Loucy (cell line): ENCODE measurements at regions not wholly inside any gene's neighbourhood (a gene's known extent, or its start where the extent isn't known, plus 50 kb on each side); places are given as distances from the start of the nearest gene placed in this dataset.

ENCODE experiments used
- H2AFZ ChIP-seq: fragments of 200-600 bp; sonication (generic); 2 replicates; pipeline ENCODE4 v1.6.0; 2016; ENCODE audit warnings: antibody characterized with exemption, mild to moderate bottlenecking, low read length, moderate library complexity
- H3F3A ChIP-seq: fragments of 200-600 bp; 2 replicates; pipeline ENCODE4 v1.6.0; 2016; ENCODE audit warnings: antibody characterized with exemption, low read depth, mild to moderate bottlenecking
- H3K27me3 ChIP-seq: fragments of 200-600 bp; sonication (generic); 2 replicates; pipeline ENCODE4 v1.6.1; 2014; ENCODE audit warnings: low read length, mild to moderate bottlenecking; ENCODE audit not compliant: insufficient read depth, poor library complexity, severe bottlenecking
- H3K36me3 ChIP-seq: fragments of 200-600 bp; sonication (generic); 2 replicates; pipeline ENCODE4 v1.6.1; 2016; ENCODE audit warnings: low read length; ENCODE audit not compliant: insufficient read depth
- H3K4me1 ChIP-seq: fragments of 200-600 bp; sonication (generic); 2 replicates; pipeline ENCODE4 v1.5.1; 2014; ENCODE audit warnings: low read length, mild to moderate bottlenecking; ENCODE audit not compliant: insufficient read depth, poor library complexity, severe bottlenecking
- H3K4me2 ChIP-seq: fragments of 200-600 bp; sonication (generic); 2 replicates; pipeline ENCODE4 v1.6.0; 2014; ENCODE audit warnings: antibody characterized with exemption, low read length, low read depth, mild to moderate bottlenecking; ENCODE audit not compliant: poor library complexity, severe bottlenecking
- H3K4me3 ChIP-seq: fragments of 200-600 bp; sonication (generic); 2 replicates; pipeline ENCODE4 v1.5.1; 2014; ENCODE audit warnings: low read length, mild to moderate bottlenecking, mixed read lengths; ENCODE audit not compliant: poor library complexity, severe bottlenecking
- H3K79me2 ChIP-seq: fragments of 200-600 bp; sonication (generic); 2 replicates; pipeline ENCODE4 v1.6.1; 2014; ENCODE audit warnings: low read length; ENCODE audit not compliant: insufficient read depth
- H3K9ac ChIP-seq: fragments of 200-600 bp; sonication (generic); 2 replicates; pipeline ENCODE4 v1.6.0; 2014; ENCODE audit warnings: mild to moderate bottlenecking, low read depth, low read length, moderate library complexity; ENCODE audit not compliant: poor library complexity, severe bottlenecking
- H3K9me2 ChIP-seq: fragments of 200-600 bp; sonication (generic); replicated peaks from 2 replicates; pipeline ENCODE4 v1.6.1; 2016; ENCODE audit warnings: low read depth, low read length, mixed read lengths
- H3K9me3 ChIP-seq: fragments of 200-600 bp; sonication (generic); 2 replicates; pipeline ENCODE4 v1.6.1; 2014; ENCODE audit warnings: mild to moderate bottlenecking, antibody characterized with exemption, low read length, low read depth; ENCODE audit not compliant: insufficient read depth
- H4K20me1 ChIP-seq: fragments of 200-600 bp; sonication (generic); 2 replicates; pipeline ENCODE4 v1.6.0; 2014; ENCODE audit warnings: antibody characterized with exemption, low read length, mild to moderate bottlenecking; ENCODE audit not compliant: insufficient read depth, poor library complexity, severe bottlenecking
- CTCF ChIP-seq: fragments of 200-600 bp; sonication (generic); conservative IDR thresholded peaks from 2 replicates; pipeline ENCODE4 v1.5.1; 2014; ENCODE audit warnings: mild to moderate bottlenecking, antibody characterized with exemption, low read length
- EZH2phosphoT487 ChIP-seq: fragments of 200-600 bp; IDR thresholded peaks from 2 replicates; pipeline ENCODE4 v1.6.1; 2018; ENCODE audit warnings: antibody characterized with exemption, mild to moderate bottlenecking, moderate library complexity, borderline replicate concordance

GRCh38 chrX:81662381-81662780, 460.5 kb downstream of the SH3BGRL start:
- H3K4me1 ChIP-seq = no peaks in the 10 kb centered on the region
- no peak overlapping the region for H3K4me2 ChIP-seq
- H2AFZ ChIP-seq = no peak overlapping the region
- H3K4me3 ChIP-seq = no peak overlapping the region
- H3K36me3 ChIP-seq = no peaks in the 10 kb centered on the region
- H4K20me1 ChIP-seq = no peaks in the 10 kb centered on the region
- no peaks in the 10 kb centered on the region for H3K79me2 ChIP-seq
- no peaks in the 10 kb centered on the region for H3F3A ChIP-seq
- H3K9ac ChIP-seq = no peak overlapping the region
- H3K27me3 ChIP-seq = no peaks in the 10 kb centered on the region
- no peak for TF ChIP-seq EZH2phosphoT487
- TF ChIP-seq CTCF = no peak
- no peaks in the 10 kb centered on the region for H3K9me3 ChIP-seq
- no peaks in the 10 kb centered on the region for H3K9me2 ChIP-seq

GRCh38 chrX:81708487-81708886, 506.6 kb downstream of the SH3BGRL start:
- H3K4me3 ChIP-seq = no peak overlapping the region
- no peaks in the 10 kb centered on the region for H3F3A ChIP-seq
- no peaks in the 10 kb centered on the region for H3K9me2 ChIP-seq
- TF ChIP-seq CTCF = no peak
- TF ChIP-seq EZH2phosphoT487 = no peak
- H3K4me2 ChIP-seq = no peak overlapping the region
- H2AFZ ChIP-seq = no peak overlapping the region
- H3K36me3 ChIP-seq = no peaks in the 10 kb centered on the region
- no peaks in the 10 kb centered on the region for H3K79me2 ChIP-seq
- no peaks in the 10 kb centered on the region for H3K9me3 ChIP-seq
- H3K27me3 ChIP-seq = no peaks in the 10 kb centered on the region
- no peaks in the 10 kb centered on the region for H4K20me1 ChIP-seq
- no peaks in the 10 kb centered on the region for H3K4me1 ChIP-seq
- H3K9ac ChIP-seq = no peak overlapping the region

- H2AFZ ChIP-seq = no peak overlapping the region
- no peaks in the 10 kb centered on the region for H3K9me2 ChIP-seq
- no peaks in the 10 kb centered on the region for H3K4me1 ChIP-seq
- no peak overlapping the region for H3K4me3 ChIP-seq
- no peaks in the 10 kb centered on the region for H3F3A ChIP-seq
- H4K20me1 ChIP-seq = no peaks in the 10 kb centered on the region
- H3K36me3 ChIP-seq = no peaks in the 10 kb centered on the region
- no peaks in the 10 kb centered on the region for H3K9me3 ChIP-seq
- H3K27me3 ChIP-seq = no peaks in the 10 kb centered on the region
- no peak overlapping the region for H3K9ac ChIP-seq
- TF ChIP-seq EZH2phosphoT487 = no peak
- no peak for TF ChIP-seq CTCF
- H3K4me2 ChIP-seq = no peak overlapping the region
- no peaks in the 10 kb centered on the region for H3K79me2 ChIP-seq
Observed at GRCh38 chrX:81728622-81729021, 526.7 kb downstream of the SH3BGRL start.
